ENCODE measurements at regions not wholly inside any gene's neighbourhood (a gene's known extent, or its start where the extent isn't known, plus 50 kb on each side); places are given as distances from the start of the nearest gene placed in this dataset.

DNA sequence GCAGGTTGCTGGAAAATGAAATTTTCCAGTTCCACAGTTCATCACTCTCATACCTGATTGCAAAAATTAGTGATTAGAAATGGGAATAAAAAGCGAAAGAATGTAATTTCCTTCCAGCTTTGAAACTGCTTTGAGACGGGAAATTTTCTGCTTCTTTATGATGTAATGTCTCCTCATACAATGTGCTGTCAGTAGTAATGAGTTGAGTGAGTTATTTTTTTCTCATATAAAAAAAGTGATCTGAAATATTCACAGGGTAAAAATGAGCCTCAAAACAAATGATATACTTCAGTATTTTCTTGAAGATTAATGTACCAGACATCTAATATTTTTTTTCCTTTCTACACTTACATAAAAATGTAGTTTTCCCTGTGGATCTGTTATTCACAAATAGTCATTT lies 179.1 kb upstream of the FAT4 start:
- H3K4me3 ChIP-seq (ENCODE audit: low read depth, low read length): no peak overlapping the region
- DNase-seq (ENCODE audit: low read depth) (no peak), FAIRE-seq (no peak)
- no peaks in the 10 kb centered on the region for H3K27me3 ChIP-seq (ENCODE audit: control insufficient read depth, insufficient read depth, low read length)
- TF ChIP-seq, protein P1, sequence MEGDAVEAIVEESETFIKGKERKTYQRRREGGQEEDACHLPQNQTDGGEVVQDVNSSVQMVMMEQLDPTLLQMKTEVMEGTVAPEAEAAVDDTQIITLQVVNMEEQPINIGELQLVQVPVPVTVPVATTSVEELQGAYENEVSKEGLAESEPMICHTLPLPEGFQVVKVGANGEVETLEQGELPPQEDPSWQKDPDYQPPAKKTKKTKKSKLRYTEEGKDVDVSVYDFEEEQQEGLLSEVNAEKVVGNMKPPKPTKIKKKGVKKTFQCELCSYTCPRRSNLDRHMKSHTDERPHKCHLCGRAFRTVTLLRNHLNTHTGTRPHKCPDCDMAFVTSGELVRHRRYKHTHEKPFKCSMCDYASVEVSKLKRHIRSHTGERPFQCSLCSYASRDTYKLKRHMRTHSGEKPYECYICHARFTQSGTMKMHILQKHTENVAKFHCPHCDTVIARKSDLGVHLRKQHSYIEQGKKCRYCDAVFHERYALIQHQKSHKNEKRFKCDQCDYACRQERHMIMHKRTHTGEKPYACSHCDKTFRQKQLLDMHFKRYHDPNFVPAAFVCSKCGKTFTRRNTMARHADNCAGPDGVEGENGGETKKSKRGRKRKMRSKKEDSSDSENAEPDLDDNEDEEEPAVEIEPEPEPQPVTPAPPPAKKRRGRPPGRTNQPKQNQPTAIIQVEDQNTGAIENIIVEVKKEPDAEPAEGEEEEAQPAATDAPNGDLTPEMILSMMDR (IDR thresholded peaks at IDR 0.05; ENCODE audit: insufficient read depth, low read length, severe bottlenecking): no peak
- no peaks in the 10 kb centered on the region for H3K36me3 ChIP-seq (ENCODE audit: control insufficient read depth, insufficient read depth, low read length)

- TF ChIP-seq, protein P1 (IDR thresholded peaks at IDR 0.05; ENCODE audit: insufficient read depth, low read length, severe bottlenecking): no peak
- Histone ChIP-seq H3K4me3 (ENCODE audit: low read depth, low read length) (no peak overlapping the region), H3K27me3 (ENCODE audit: control insufficient read depth, insufficient read depth, low read length) (no peaks in the 10 kb centered on the region), H3K36me3 (ENCODE audit: control insufficient read depth, insufficient read depth, low read length) (no peaks in the 10 kb centered on the region)
- no peak for DNase-seq (ENCODE audit: low read depth)
- no peak for FAIRE-seq
Measured at GRCh38 chr4:125132729-125133128, 182.0 kb upstream of the FAT4 start.

- TF ChIP-seq, protein P1 (IDR thresholded peaks at IDR 0.05; ENCODE audit: insufficient read depth, low read length, severe bottlenecking): no peak
- DNase-seq (ENCODE audit: low read depth) (no peak), FAIRE-seq (no peak)
- Histone ChIP-seq H3K27me3 (ENCODE audit: control insufficient read depth, insufficient read depth, low read length) (no peaks in the 10 kb centered on the region), H3K4me3 (ENCODE audit: low read depth, low read length) (no peak overlapping the region), H3K36me3 (ENCODE audit: control insufficient read depth, insufficient read depth, low read length) (no peaks in the 10 kb centered on the region)
Measured at GRCh38 chr4:125131891-125132680, 182.7 kb upstream of the FAT4 start.

- no peak for FAIRE-seq
Measured at GRCh38 chr4:125125276-125125675, 189.5 kb upstream of the FAT4 start.

GRCh38 chr4:125123570-125124109 lies 191.1 kb upstream of the FAT4 start:
- H3K27me3 ChIP-seq (ENCODE audit: control insufficient read depth, insufficient read depth, low read length): no peaks in the 10 kb centered on the region
- H3K36me3 ChIP-seq (ENCODE audit: control insufficient read depth, insufficient read depth, low read length): no peaks in the 10 kb centered on the region
- TF ChIP-seq, protein P1 (IDR thresholded peaks at IDR 0.05; ENCODE audit: insufficient read depth, low read length, severe bottlenecking): no peak
- DNase-seq (ENCODE audit: low read depth) (no peak), FAIRE-seq (no peak)
- no peak overlapping the region for H3K4me3 ChIP-seq (ENCODE audit: low read depth, low read length)

More at GRCh38 chr4:125125276-125125675, 189.5 kb upstream of the FAT4 start:
- TF ChIP-seq, protein P1 (IDR thresholded peaks at IDR 0.05; ENCODE audit: insufficient read depth, low read length, severe bottlenecking): no peak
- no peaks in the 10 kb centered on the region for H3K36me3 ChIP-seq (ENCODE audit: control insufficient read depth, insufficient read depth, low read length)
- H3K27me3 ChIP-seq (ENCODE audit: control insufficient read depth, insufficient read depth, low read length): no peaks in the 10 kb centered on the region
- no peak overlapping the region for H3K4me3 ChIP-seq (ENCODE audit: low read depth, low read length)
- no peak for DNase-seq (ENCODE audit: low read depth)

Measured in bronchial epithelial cell (primary cell).